B cell (primary cell): ENCODE measurements at regions not wholly inside any gene's neighbourhood (a gene's known extent, or its start where the extent isn't known, plus 50 kb on each side); places are given as distances from the start of the nearest gene placed in this dataset.

Source experiments
- ATAC-seq: fragments of 200-7000 bp; cut with Tn5 transposase; one replicate; pipeline ENCODE4 v1.10.0; 2021; ENCODE audit warnings: low read depth, mild to moderate bottlenecking, moderate number of reproducible peaks, moderate library complexity
- CTCF ChIA-PET: fragments of 350-600 bp; sonication (Branson Sonifier 250); formaldehyde crosslinking; loops from one replicate; lab custom pipeline; 2021; ENCODE audit warnings: antibody characterized with exemption, inconsistent platforms; lab: Charles Lee
- POLR2A ChIA-PET: fragments of 350-600 bp; sonication (Branson Sonifier 250); formaldehyde crosslinking; loops from one replicate; lab custom pipeline; 2021; ENCODE audit warnings: antibody characterized with exemption; lab: Charles Lee
- DNase-seq: peaks from one replicate; pipeline ENCODE4 v3.0.0; 2013
- H2AFZ ChIP-seq: 2 replicates; pipeline ENCODE4 v1.6.1; 2012; ENCODE audit warnings: mild to moderate bottlenecking, low read depth, low read length; ENCODE audit not compliant: insufficient read depth, poor library complexity, severe bottlenecking
- H3K27ac ChIP-seq, 2 donors: 1 replicate in 1 of 2; 2 replicates in 1 of 2; pipeline ENCODE4 v1.5.1; 2012 to 2013; ENCODE audit warnings: low read length in 2 of 2, mild to moderate bottlenecking in 2 of 2, moderate library complexity in 1 of 2
- H3K27me3 ChIP-seq, 4 experiments: fragments of 200-600 bp in 1 of 4; sonication (generic) in 1 of 4; replicated peaks in 1 of 4; 1 replicate in 2 of 4; 2 replicates in 2 of 4; pipeline versions ENCODE4 v1.6.1 to v1.7.0; 2013 to 2016; ENCODE audit warnings: low read length in 3 of 4, mild to moderate bottlenecking in 2 of 4, mixed read lengths in 1 of 4, moderate library complexity in 1 of 4; ENCODE audit not compliant: insufficient read depth in 4 of 4, control insufficient read depth in 3 of 4; ENCODE audit errors: control extremely low read depth in 1 of 4
- H3K36me3 ChIP-seq, 2 experiments: replicated peaks in 1 of 2; 1 replicate in 1 of 2; 2 replicates in 1 of 2; pipeline versions ENCODE4 v1.6.1 to v1.7.1; 2013; ENCODE audit warnings: low read length in 1 of 2; ENCODE audit not compliant: insufficient read depth in 2 of 2, control insufficient read depth in 1 of 2; ENCODE audit errors: control extremely low read depth in 1 of 2, extremely low read depth in 1 of 2
- H3K4me1 ChIP-seq, 2 donors: fragments of 200-600 bp in 1 of 2; sonication (generic) in 1 of 2; 1 replicate in 1 of 2; 2 replicates in 1 of 2; pipeline versions ENCODE4 v1.5.1 to v1.6.1; 2013 to 2017; ENCODE audit warnings: low read length in 2 of 2; ENCODE audit not compliant: control insufficient read depth in 2 of 2, insufficient read depth in 2 of 2
- H3K4me2 ChIP-seq: replicated peaks from 2 replicates; pipeline ENCODE3; 2012; ENCODE audit warnings: mild to moderate bottlenecking, low read depth, low read length; ENCODE audit not compliant: poor library complexity, severe bottlenecking
- H3K4me3 ChIP-seq, 5 experiments: fragments of 200-600 bp in 1 of 5; sonication (generic) in 1 of 5; 1 replicate in 3 of 5; 2 replicates in 2 of 5; pipeline versions ENCODE4 v1.5.1 to v1.7.0; 2011 to 2016; ENCODE audit warnings: low read length in 4 of 5, mild to moderate bottlenecking in 4 of 5, low read depth in 2 of 5, control low read depth in 1 of 5, moderate library complexity in 1 of 5; ENCODE audit not compliant: insufficient read depth in 1 of 5; ENCODE audit errors: control extremely low read depth in 1 of 5, extremely low read depth in 1 of 5
- H3K79me2 ChIP-seq: fragments of 200-600 bp; sonication (generic); one replicate; pipeline ENCODE4 v1.6.0; 2016; ENCODE audit warnings: low read length; ENCODE audit not compliant: control insufficient read depth, insufficient read depth
- H3K9ac ChIP-seq: fragments of 200-600 bp; sonication (generic); 2 replicates; pipeline ENCODE4 v1.6.1; 2017; ENCODE audit warnings: mild to moderate bottlenecking, low read length, moderate library complexity
- H3K9me3 ChIP-seq, 3 donors: one replicate each; pipeline versions ENCODE4 v1.6.1 to v1.7.1; 2013; ENCODE audit warnings: low read length in 2 of 3; ENCODE audit not compliant: control insufficient read depth in 2 of 3, insufficient read depth in 1 of 3; ENCODE audit errors: control extremely low read depth in 1 of 3
- H4K20me1 ChIP-seq: 2 replicates; pipeline ENCODE4 v1.6.0; 2012; ENCODE audit warnings: mild to moderate bottlenecking, low read length; ENCODE audit not compliant: insufficient read depth, control insufficient read depth, poor library complexity, severe bottlenecking
- H3K27ac Mint-ChIP-seq: one replicate; pipeline ENCODE4 v1.8.0; 2021; ENCODE audit warnings: mixed read lengths
- H3K27me3 Mint-ChIP-seq: one replicate; pipeline ENCODE4 v1.8.0; 2021; ENCODE audit warnings: mixed read lengths
- H3K4me1 Mint-ChIP-seq: one replicate; pipeline ENCODE4 v1.8.0; 2021; ENCODE audit warnings: mixed read lengths
- H3K4me3 Mint-ChIP-seq: one replicate; pipeline ENCODE4 v1.8.0; 2021; ENCODE audit warnings: mixed read lengths
- H3K9me3 Mint-ChIP-seq: one replicate; pipeline ENCODE4 v1.8.0; 2022; ENCODE audit warnings: mixed read lengths; ENCODE audit not compliant: insufficient read depth
- CTCF ChIP-seq: fragments of 200-600 bp; IDR thresholded peaks from one replicate; pipeline ENCODE4 v1.8.0; 2022; ENCODE audit warnings: antibody characterized with exemption, mild to moderate bottlenecking
- EZH2 ChIP-seq: IDR thresholded peaks from 2 replicates; pipeline ENCODE4 v1.6.1; 2012; ENCODE audit warnings: borderline replicate concordance, low read depth, mild to moderate bottlenecking, moderate library complexity, low read length; ENCODE audit not compliant: insufficient read depth, poor library complexity, severe bottlenecking
- WGBS: methylation state at CpG from one replicate; pipeline ENCODE4 v1.1.5; 2013; ENCODE audit warnings: missing lambda C conversion rate; ENCODE audit not compliant: insufficient coverage; 5-methylcytosine and 5-hydroxymethylcytosine counted together
- intact Hi-C: fragments of 100-400 bp; cut with micrococcal nuclease; formaldehyde crosslinking; loops from one replicate; pipeline ENCODE4 v1.10.0; 2022

- ChIA-PET CTCF (no interaction called here), POLR2A (no interaction called here)
- H2AFZ ChIP-seq: no peak overlapping the region
- H3K79me2 ChIP-seq: no peaks in the 10 kb centered on the region
- no peak overlapping the region for H3K4me2 ChIP-seq
- TF ChIP-seq CTCF: no peak
- no peak for TF ChIP-seq EZH2
- no peak overlapping the region for H3K9ac ChIP-seq
- Mint-ChIP-seq H3K4me1 (no peaks in the 10 kb centered on the region), H3K4me3 (no peak overlapping the region), H3K27ac (no peak overlapping the region), H3K9me3 (peaks cover 5% of the 10 kb centered on the region), H3K27me3 (no peaks in the 10 kb centered on the region)
- no peaks in the 10 kb centered on the region for H3K36me3 ChIP-seq
- no peaks in the 10 kb centered on the region for H3K4me1 ChIP-seq
- DNase-seq: no peak
- no peak for ATAC-seq
- no peaks in the 10 kb centered on the region for H4K20me1 ChIP-seq
- H3K27me3 ChIP-seq: no peaks in the 10 kb centered on the region
- no peak overlapping the region for H3K27ac ChIP-seq
- intact Hi-C loops: no loop called here
- no peak overlapping the region for H3K4me3 ChIP-seq
- whole genome bisulfite sequencing: no CpG with 5 or more reads among the region's 2 CpGs
- no peaks in the 10 kb centered on the region for H3K9me3 ChIP-seq
Observed at GRCh38 chr20:11387189-11387754, 530.4 kb upstream of the BTBD3 start.

- H3K27me3 ChIP-seq: no peaks in the 10 kb centered on the region
- no peak overlapping the region for H2AFZ ChIP-seq
- Mint-ChIP-seq H3K9me3 (peaks cover 4% of the 10 kb centered on the region), H3K4me3 (no peak overlapping the region), H3K4me1 (no peaks in the 10 kb centered on the region), H3K27me3 (no peaks in the 10 kb centered on the region), H3K27ac (no peak overlapping the region)
- no peak for ATAC-seq
- TF ChIP-seq CTCF (no peak), EZH2 (no peak)
- no peak overlapping the region for H3K4me3 ChIP-seq
- H3K79me2 ChIP-seq: no peaks in the 10 kb centered on the region
- POLR2A ChIA-PET: no interaction called here
- H3K36me3 ChIP-seq: no peaks in the 10 kb centered on the region
- DNase-seq: no peak
- H3K9me3 ChIP-seq: no peaks in the 10 kb centered on the region
- H3K27ac ChIP-seq: no peak overlapping the region
- H3K4me2 ChIP-seq: no peak overlapping the region
- no peak overlapping the region for H3K9ac ChIP-seq
- intact Hi-C loops: no loop called here
- no peaks in the 10 kb centered on the region for H3K4me1 ChIP-seq
- no peaks in the 10 kb centered on the region for H4K20me1 ChIP-seq
- CTCF ChIA-PET: no interaction called here
Observed at GRCh38 chr20:11389186-11389585, 528.5 kb upstream of the BTBD3 start.
